AG09309 (cell line): ENCODE measurements at regions not wholly inside any gene's neighbourhood (a gene's known extent, or its start where the extent isn't known, plus 50 kb on each side); places are given as distances from the start of the nearest gene placed in this dataset.

Source experiments
- DNase-seq: peaks from one replicate; pipeline ENCODE4 v3.0.0-alpha.2; 2010; ENCODE audit warnings: low read depth
- H3K4me3 ChIP-seq: 2 replicates; pipeline ENCODE4 v1.5.1; 2011; ENCODE audit warnings: mild to moderate bottlenecking, low read depth, low read length, moderate library complexity; ENCODE audit not compliant: control insufficient read depth
- CTCF ChIP-seq: IDR thresholded peaks from 2 replicates; pipeline ENCODE4 v1.5.1; 2011; ENCODE audit warnings: mild to moderate bottlenecking, low read depth, low read length, inconsistent platforms; ENCODE audit not compliant: insufficient read depth, control insufficient read depth; ENCODE audit errors: missing control alignments

- TF ChIP-seq CTCF: no peak
- DNase-seq: no peak
- no peak overlapping the region for H3K4me3 ChIP-seq
Measured at GRCh38 chr21:27154451-27155129, 187.7 kb upstream of the ADAMTS5 start.

DNA sequence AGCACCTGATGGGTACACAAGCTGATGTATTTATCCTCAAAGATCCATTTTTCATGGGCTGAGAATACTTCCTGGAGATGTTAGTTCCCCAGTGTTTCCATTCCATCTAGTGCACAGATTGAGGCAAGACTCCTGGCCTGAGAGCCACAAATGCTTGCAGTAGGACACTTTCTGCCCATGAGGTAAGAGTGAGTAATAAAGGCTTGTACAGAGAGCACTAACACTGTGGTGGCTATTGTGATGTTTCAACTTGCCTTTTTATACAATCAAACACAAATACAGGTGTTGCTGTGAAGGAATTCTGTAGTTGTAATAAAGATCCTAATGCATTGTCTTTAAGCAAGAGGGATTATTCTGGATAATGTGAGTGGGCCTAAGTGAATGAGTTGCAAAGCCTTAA is 186.1 kb upstream of the ADAMTS5 start:
- TF ChIP-seq CTCF: no peak
- DNase-seq: no peak
- no peak overlapping the region for H3K4me3 ChIP-seq

- H3K4me3 ChIP-seq: no peak overlapping the region
- DNase-seq: peak; percentile 46
- no peak for TF ChIP-seq CTCF
Measured at GRCh38 chr21:27149034-27149433, 182.1 kb upstream of the ADAMTS5 start.

- TF ChIP-seq CTCF: no peak
- no peak overlapping the region for H3K4me3 ChIP-seq
- no peak for DNase-seq
Measured at GRCh38 chr21:27146268-27146667, 179.4 kb upstream of the ADAMTS5 start.

DNA sequence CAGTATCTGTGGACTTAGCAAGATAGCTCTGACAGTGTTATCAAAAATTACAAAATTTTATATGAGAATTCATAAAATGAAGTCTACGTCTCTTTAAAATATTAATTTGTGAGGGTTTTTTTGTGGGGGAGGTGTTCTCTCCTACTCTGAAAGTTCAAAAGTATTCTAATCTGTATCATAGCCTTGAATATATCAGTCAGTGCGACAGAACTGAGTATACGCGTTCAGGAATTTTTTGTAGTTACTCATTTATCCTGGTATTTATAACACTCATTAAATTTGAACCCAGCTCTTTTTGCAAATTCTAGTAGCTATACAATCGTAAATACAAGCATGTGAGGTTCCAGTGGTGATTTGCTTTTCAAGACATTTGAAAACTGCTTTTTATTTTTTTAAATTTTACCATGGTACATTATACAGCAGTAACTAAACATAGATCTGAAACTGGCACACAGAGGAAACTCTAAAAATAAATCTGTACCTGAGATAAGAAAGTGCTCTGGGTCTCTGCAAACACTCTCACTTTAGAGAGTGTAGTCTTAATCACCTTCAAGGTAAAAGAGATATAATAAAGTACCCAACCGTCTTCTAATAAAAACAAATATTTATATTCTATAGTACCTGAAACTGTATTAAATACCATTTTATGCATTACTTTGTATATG is 178.4 kb upstream of the ADAMTS5 start:
- DNase-seq: no peak
- H3K4me3 ChIP-seq: no peak overlapping the region
- no peak for TF ChIP-seq CTCF

DNA sequence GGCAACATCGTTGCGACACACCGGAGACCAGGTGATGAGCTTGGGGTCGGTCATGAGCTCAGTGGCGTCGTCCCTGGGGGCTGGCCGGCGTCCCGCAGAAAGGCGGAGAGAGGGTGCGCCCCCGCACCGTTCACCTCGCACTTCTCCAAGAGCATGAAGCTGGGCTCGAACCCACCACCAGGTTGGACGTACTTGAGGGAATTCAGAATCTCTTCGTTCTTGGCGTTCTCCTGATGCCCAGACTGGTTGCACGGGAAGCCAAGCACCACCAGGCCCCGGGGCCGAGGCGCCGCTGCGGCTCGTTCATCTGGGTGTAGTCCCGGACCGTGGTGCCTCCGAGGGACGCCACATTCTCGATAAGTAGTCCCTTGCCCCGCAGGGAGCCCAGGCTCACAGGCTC is 176.6 kb upstream of the ADAMTS5 start:
- TF ChIP-seq CTCF: no peak
- H3K4me3 ChIP-seq: no peak overlapping the region
- DNase-seq: no peak
